HCT116 (cell line): ENCODE measurements at regions not wholly inside any gene's neighbourhood (a gene's known extent, or its start where the extent isn't known, plus 50 kb on each side); places are given as distances from the start of the nearest gene placed in this dataset.

ENCODE experiments used
- ATAC-seq: fragments of 200-7000 bp; cut with Tn5 transposase; 2 replicates; pipeline ENCODE4 v1.9.1; 2020; ENCODE audit warnings: mild to moderate bottlenecking, moderate library complexity
- BruUV-seq: library from RNA; stranded (reverse); fragments of 400-500 nt; replicated peaks from 2 replicates; lab custom pipeline; 2021; lab: Mats Ljungman, UMichigan
- CTCF ChIA-PET: fragments of 300-600 bp; sonication (Branson Sonifier 250); formaldehyde crosslinking; loops from one replicate; lab custom pipeline; 2021; ENCODE audit warnings: antibody characterized with exemption; lab: Charles Lee
- POLR2A ChIA-PET: fragments of 300-600, 350-600 bp; sonication (Branson Sonifier 250); formaldehyde crosslinking; loops from one replicate; lab custom pipeline; 2021; ENCODE audit warnings: antibody characterized with exemption; lab: Charles Lee
- RAD21 ChIA-PET, 2 experiments: fragments of 300-600 bp; sonication (Branson Sonifier 250); formaldehyde crosslinking; loops; one replicate each; lab custom pipeline; 2023; ENCODE audit warnings: low total read pairs in 2 of 2; ENCODE audit not compliant: uncharacterized antibody in 2 of 2, unreplicated experiment in 2 of 2, low non-redundant PET in 1 of 2; lab: Charles Lee
- DNase-seq: peaks from one replicate; pipeline ENCODE4 v3.0.0-alpha.2; 2010; ENCODE audit warnings: low read depth, low spot score
- H2AFZ ChIP-seq: fragments of 200-600 bp; shearing (Covaris generic), sonication (generic); 2 replicates; pipeline ENCODE4 v1.6.1; 2017; ENCODE audit warnings: low read depth, mixed run types, mixed read lengths, antibody characterized with exemption, low read length; ENCODE audit not compliant: poor library complexity, severe bottlenecking
- H3K27ac ChIP-seq: 2 replicates; pipeline ENCODE4 v1.5.1; 2012; ENCODE audit warnings: low read depth, low read length
- H3K27me3 ChIP-seq: fragments of 200-600 bp; sonication (generic); 2 replicates; pipeline ENCODE4 v1.6.1; 2016; ENCODE audit warnings: mixed run types, low read length, mixed read lengths; ENCODE audit not compliant: insufficient read depth
- H3K36me3 ChIP-seq, 2 experiments: fragments of 200-500 bp in 1 of 2; fragments of 200-600 bp in 1 of 2; sonication (Bioruptor generic) in 1 of 2; sonication (generic) in 1 of 2; 2 replicates each; pipeline versions ENCODE4 v1.5.1 to v1.6.1; 2014 to 2016; ENCODE audit warnings: low read length in 2 of 2, inconsistent platforms in 1 of 2, mixed read lengths in 1 of 2, mixed run types in 1 of 2; ENCODE audit not compliant: insufficient read depth in 2 of 2, control insufficient read depth in 1 of 2
- H3K4me1 ChIP-seq, 2 experiments: fragments of 200-600 bp in 1 of 2; sonication (generic) in 1 of 2; 2 replicates each; pipeline versions ENCODE4 v1.5.1 to v1.6.1; 2012 to 2017; ENCODE audit warnings: low read length in 2 of 2, inconsistent platforms in 1 of 2, mild to moderate bottlenecking in 1 of 2, mixed read lengths in 1 of 2, mixed run types in 1 of 2, moderate library complexity in 1 of 2; ENCODE audit not compliant: insufficient read depth in 2 of 2, control insufficient read depth in 1 of 2
- H3K4me2 ChIP-seq: fragments of 200-600 bp; sonication (generic); 2 replicates; pipeline ENCODE4 v1.6.1; 2017; ENCODE audit warnings: mixed run types, low read length, mixed read lengths
- H3K4me3 ChIP-seq, 2 experiments: fragments of 200-600 bp in 1 of 2; sonication (generic) in 1 of 2; replicated peaks in 1 of 2; 2 replicates each; pipeline ENCODE4 v1.5.1; 2011 to 2016; ENCODE audit warnings: low read length in 2 of 2, control low read depth in 1 of 2, low read depth in 1 of 2, mild to moderate bottlenecking in 1 of 2, mixed read lengths in 1 of 2, mixed run types in 1 of 2
- H3K79me2 ChIP-seq: fragments of 200-600 bp; sonication (generic); 2 replicates; pipeline ENCODE4 v1.6.1; 2017; ENCODE audit warnings: mild to moderate bottlenecking, mixed run types, low read length, moderate library complexity, mixed read lengths; ENCODE audit not compliant: insufficient read depth
- H3K9ac ChIP-seq: fragments of 200-600 bp; sonication (generic); 2 replicates; pipeline ENCODE4 v1.6.1; 2016; ENCODE audit warnings: low read length, mixed read lengths
- H3K9me2 ChIP-seq: fragments of 200-600 bp; sonication (generic), shearing (Covaris generic); 2 replicates; pipeline ENCODE4 v1.6.1; 2017; ENCODE audit warnings: mixed run types, mild to moderate bottlenecking, moderate library complexity; ENCODE audit not compliant: insufficient read depth
- H3K9me3 ChIP-seq, 2 experiments: fragments of 200-500 bp in 1 of 2; fragments of 200-600 bp in 1 of 2; sonication (Bioruptor generic) in 1 of 2; sonication (generic) in 1 of 2; 2 replicates each; pipeline ENCODE4 v1.6.1; 2014 to 2017; ENCODE audit warnings: low read length in 2 of 2, mixed read lengths in 2 of 2, inconsistent platforms in 1 of 2, low read depth in 1 of 2, mild to moderate bottlenecking in 1 of 2, mixed run types in 1 of 2, moderate library complexity in 1 of 2; ENCODE audit not compliant: control insufficient read depth in 1 of 2, insufficient read depth in 1 of 2
- H4K20me1 ChIP-seq: fragments of 200-600 bp; sonication (generic), shearing (Covaris generic); 2 replicates; pipeline ENCODE4 v1.6.1; 2017; ENCODE audit warnings: mixed run types, mild to moderate bottlenecking, moderate library complexity; ENCODE audit not compliant: insufficient read depth
- CBX3 ChIP-seq: IDR thresholded peaks from 2 replicates; pipeline ENCODE4 v1.6.1; 2012; ENCODE audit warnings: low read depth
- FOSL1 ChIP-seq: IDR thresholded peaks from 2 replicates; pipeline ENCODE4 v1.6.1; 2012; ENCODE audit warnings: low read depth
- JUND ChIP-seq: IDR thresholded peaks from 2 replicates; pipeline ENCODE4 v1.6.1; 2012
- POLR2AphosphoS5 ChIP-seq: IDR thresholded peaks from 2 replicates; pipeline ENCODE4 v1.6.1; 2011; ENCODE audit warnings: mild to moderate bottlenecking, low read depth, low read length, moderate library complexity
- YY1 ChIP-seq: IDR thresholded peaks from 2 replicates; pipeline ENCODE4 v1.6.1; 2011; ENCODE audit warnings: low read length, low read depth, moderate library complexity, mild to moderate bottlenecking; ENCODE audit not compliant: insufficient replicate concordance; ENCODE audit errors: extremely low read depth
- ZBTB33 ChIP-seq: IDR thresholded peaks from 2 replicates; pipeline ENCODE4 v1.6.1; 2011; ENCODE audit warnings: mild to moderate bottlenecking, low read length, moderate library complexity; ENCODE audit not compliant: insufficient replicate concordance; ENCODE audit errors: extremely low read depth
- ZFX ChIP-seq: fragments of 450-650 bp; IDR thresholded peaks from 2 replicates; pipeline ENCODE4 v1.6.1; 2017
- intact Hi-C: fragments of 100-400 bp; cut with micrococcal nuclease; formaldehyde crosslinking; loops from 2 replicates; pipeline ENCODE4 v1.10.0; 2022

GRCh38 chr5:93277051-93277450, 304.0 kb downstream of the NR2F1-AS1 start (continued):
- no peak for TF ChIP-seq POLR2AphosphoS5

- intact Hi-C loops: no loop called here
- H3K4me2 ChIP-seq: no peak overlapping the region
- ATAC-seq (no peak), DNase-seq (no peak)
- H3K27me3 ChIP-seq: no peaks in the 10 kb centered on the region
- 0 out of 4 replicates have a peak, but pooled peaks cover 0 to 7% of the 10 kb centered on the region in 2 experiments for H3K9me3 ChIP-seq
- TF ChIP-seq JUND (no peak), ZFX (no peak), FOSL1 (no peak), CBX3 (no peak), YY1 (no peak), ZBTB33 (no peak)
- H3K79me2 ChIP-seq: no peaks in the 10 kb centered on the region
- peaks cover 5 to 23% of the 10 kb centered on the region in 2 experiments; a peak in 3 of 4 replicates for H3K4me1 ChIP-seq
- POLR2A ChIA-PET: no interaction called here
- no peak overlapping the region for H3K27ac ChIP-seq
- H2AFZ ChIP-seq: no peak overlapping the region
- no peak overlapping the region for H3K4me3 ChIP-seq
- no peaks in the 10 kb centered on the region for H3K36me3 ChIP-seq
- H4K20me1 ChIP-seq: no peaks in the 10 kb centered on the region
- no TSS peak for BruUV-seq
- no peak overlapping the region for H3K9ac ChIP-seq
- RAD21 ChIA-PET: no interaction called here
- CTCF ChIA-PET: no interaction called here
- H3K9me2 ChIP-seq: no peaks in the 10 kb centered on the region
Measured at GRCh38 chr5:93275376-93275775, 305.6 kb downstream of the NR2F1-AS1 start.
